GM21390 (cell line): ENCODE measurements at regions not wholly inside any gene's neighbourhood (a gene's known extent, or its start where the extent isn't known, plus 50 kb on each side); places are given as distances from the start of the nearest gene placed in this dataset.
"Not testable (repeated sequence)": the region's sequence is repeated elsewhere in the genome, so short reads cannot be mapped to it uniquely, and the experiment has no call there.

ENCODE experiments used
- ATAC-seq: cut with Tn5 transposase; IDR thresholded peaks from one replicate; pipeline ENCODE4 v1.9.1; 2021; ENCODE audit not compliant: unreplicated experiment

- ATAC-seq, result no peak
These were observed 1709.0 kb upstream of the WWC1 start for GRCh38 chr5:166582416-166582815.

DNA sequence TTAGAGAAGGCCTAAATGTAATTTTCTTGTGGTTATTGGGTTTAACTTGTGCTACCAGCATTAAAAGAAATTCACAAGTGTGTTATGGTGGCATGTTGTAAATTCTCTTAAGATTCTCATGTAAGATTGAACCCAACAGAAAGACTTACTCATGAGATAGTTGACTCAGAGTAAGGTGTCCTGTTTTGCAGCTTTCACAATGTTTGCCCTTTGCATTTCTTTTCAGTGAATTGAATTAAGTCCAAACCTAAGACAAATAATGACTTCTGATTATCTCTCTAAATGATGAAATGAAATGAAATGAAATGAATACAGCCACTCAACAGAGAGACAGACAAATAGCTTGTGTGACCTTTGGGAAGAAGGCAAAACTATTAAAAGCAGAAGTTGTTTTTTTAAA is 1696.9 kb upstream of the WWC1 start:
- no peak for ATAC-seq

- ATAC-seq, result no peak
These were observed 1696.0 kb upstream of the WWC1 start for GRCh38 chr5:166595274-166595951.

GRCh38 chr5:166596043-166596442 is 1695.4 kb upstream of the WWC1 start:
- no peak for ATAC-seq

GRCh38 chr5:166602271-166602670 is 1689.2 kb upstream of the WWC1 start:
- no peak for ATAC-seq

- ATAC-seq, result no peak
These were observed 1673.9 kb upstream of the WWC1 start for GRCh38 chr5:166617507-166617906.

GRCh38 chr5:166618526-166618925 is 1672.9 kb upstream of the WWC1 start:
- ATAC-seq, result no peak

GRCh38 chr5:166624573-166624972 is 1666.9 kb upstream of the WWC1 start:
- ATAC-seq, result no peak

GRCh38 chr5:166625210-166625865 is 1666.1 kb upstream of the WWC1 start:
- ATAC-seq, result no peak

- ATAC-seq, result no peak
These were observed 1654.2 kb upstream of the WWC1 start for GRCh38 chr5:166637295-166637694.

- ATAC-seq, result no peak
These were observed 1652.3 kb upstream of the WWC1 start for GRCh38 chr5:166639151-166639550.

- ATAC-seq, result not testable (repeated sequence)
These were observed 1651.3 kb upstream of the WWC1 start for GRCh38 chr5:166640136-166640535.

- ATAC-seq, result no peak
These were observed 1642.7 kb upstream of the WWC1 start for GRCh38 chr5:166648736-166649135.

- ATAC-seq, result no peak
These were observed 1641.8 kb upstream of the WWC1 start for GRCh38 chr5:166649676-166650075.

GRCh38 chr5:166651234-166651633 is 1640.2 kb upstream of the WWC1 start:
- ATAC-seq, result no peak

DNA sequence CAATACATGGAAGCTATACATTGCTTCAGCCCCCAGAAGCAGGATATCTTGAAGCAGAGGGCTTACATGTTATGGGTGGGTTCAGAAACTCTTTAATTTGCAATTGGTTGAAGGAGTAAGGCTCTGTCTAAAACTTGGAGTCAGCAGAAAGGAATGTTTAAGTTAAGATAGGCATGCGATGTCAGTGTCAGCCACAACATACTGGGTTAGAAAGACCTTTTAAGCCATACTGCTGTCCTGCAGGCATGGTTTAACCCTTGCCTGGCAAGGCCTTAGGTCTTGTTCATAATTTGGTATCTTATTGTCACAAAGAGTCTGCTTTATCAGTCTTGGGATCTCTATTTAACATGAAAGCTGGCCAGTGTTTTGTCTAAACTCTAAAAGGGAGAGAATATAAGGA is 1619.6 kb upstream of the WWC1 start:
- no peak for ATAC-seq

DNA sequence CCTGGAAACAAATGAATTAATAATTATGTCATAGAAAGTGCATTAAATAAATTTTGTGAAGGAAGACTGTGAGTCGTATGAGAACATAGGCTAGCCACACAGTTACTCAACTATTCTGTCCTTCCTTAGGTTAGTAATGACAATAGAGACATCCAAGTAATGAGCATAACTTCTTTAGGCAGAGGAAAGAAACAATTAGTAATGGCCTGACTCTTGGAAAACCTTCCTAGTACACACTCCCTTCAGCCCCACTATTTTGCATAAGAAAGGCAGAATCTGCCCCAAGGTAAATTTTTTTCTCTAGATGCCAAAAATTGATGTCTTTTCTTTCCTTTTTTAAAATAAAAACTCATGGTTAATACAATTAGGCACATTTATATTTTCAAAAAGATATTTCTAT is 1619.0 kb upstream of the WWC1 start:
- no peak for ATAC-seq

DNA sequence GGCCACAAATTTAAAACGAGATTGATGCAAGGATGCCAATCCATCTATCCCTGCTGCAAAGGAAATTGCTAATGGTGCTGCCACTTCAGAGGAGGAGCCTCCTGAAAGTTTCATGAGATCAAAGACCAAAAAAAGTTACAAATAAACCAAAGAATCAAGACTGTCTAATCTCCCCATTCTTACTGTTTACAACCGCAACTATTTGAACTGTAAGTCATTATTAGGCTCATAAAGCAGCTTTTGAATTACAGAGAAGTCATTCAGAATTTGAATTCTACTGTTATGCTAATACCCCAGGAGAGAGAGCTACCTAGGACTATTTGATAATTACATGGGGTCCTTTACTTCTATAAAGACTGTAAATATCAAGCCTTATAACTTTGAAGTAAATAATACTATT is 1613.6 kb upstream of the WWC1 start:
- ATAC-seq, result no peak

DNA sequence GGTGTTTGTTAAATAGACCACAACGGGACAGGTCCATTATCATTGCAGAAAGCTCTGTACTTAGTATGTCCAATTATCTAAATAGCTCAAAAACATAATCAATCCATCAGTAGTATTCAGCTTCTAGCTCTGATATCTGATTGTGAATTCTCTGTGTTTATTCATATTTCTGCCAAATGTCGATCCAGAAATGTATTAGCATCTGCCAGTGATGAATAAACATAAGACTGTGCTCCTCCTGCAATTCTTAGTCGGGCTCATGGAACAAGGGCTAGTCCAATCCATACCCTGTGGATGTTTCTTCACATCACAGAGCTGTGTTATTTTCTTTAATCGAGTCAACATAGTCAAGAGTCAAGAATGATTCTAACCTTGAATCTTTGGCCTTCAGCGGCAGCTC is 1612.1 kb upstream of the WWC1 start:
- ATAC-seq, result no peak

DNA sequence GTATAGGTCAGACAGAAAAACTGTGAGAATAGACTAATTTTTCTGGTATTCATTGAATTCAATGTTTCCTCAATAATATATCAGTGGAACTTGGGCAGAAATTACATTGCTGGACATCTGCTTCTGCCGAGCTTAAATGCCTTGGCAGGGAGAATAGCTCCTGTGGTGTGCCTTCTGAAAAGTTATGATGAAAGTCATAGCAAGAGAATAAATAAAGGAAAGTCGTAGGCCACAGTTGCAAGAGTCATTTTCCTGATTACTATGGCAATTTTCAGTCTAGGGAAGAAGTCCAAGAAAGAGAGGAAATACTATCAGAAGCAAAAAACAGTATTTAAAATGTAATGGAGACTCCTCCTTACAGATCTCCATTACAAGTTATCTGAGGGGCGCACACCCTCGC is 1596.1 kb upstream of the WWC1 start:
- ATAC-seq, result no peak

DNA sequence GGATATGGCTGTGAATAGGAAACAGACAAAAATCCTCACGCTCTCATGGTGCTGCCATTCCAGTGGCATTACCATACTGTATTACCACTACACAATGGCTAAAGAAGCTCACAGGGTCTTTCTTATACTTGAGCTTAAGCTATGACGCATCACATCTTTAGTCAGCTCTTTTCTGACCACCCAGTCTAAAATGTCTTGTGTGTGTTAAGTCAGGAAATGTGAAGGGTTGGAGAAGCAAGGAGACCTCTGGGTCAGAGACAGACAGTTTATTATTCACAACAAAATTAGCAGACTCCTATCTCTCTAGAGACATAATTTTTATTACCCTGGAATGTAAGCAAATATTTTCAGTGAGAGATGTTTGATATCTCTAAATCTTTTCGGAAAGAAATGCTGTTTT is 1583.2 kb upstream of the WWC1 start:
- ATAC-seq, result no peak

GRCh38 chr5:166709691-166710090 is 1581.8 kb upstream of the WWC1 start:
- no peak for ATAC-seq

GRCh38 chr5:166710271-166710670 is 1581.2 kb upstream of the WWC1 start:
- no peak for ATAC-seq
